A673 (cell line): ENCODE measurements at regions not wholly inside any gene's neighbourhood (a gene's known extent, or its start where the extent isn't known, plus 50 kb on each side); places are given as distances from the start of the nearest gene placed in this dataset.

Source experiments
- BruUV-seq: library from RNA; stranded (reverse); fragments of 400-500 nt; replicated peaks from 2 replicates; lab custom pipeline; 2021; lab: Mats Ljungman, UMichigan
- CTCF ChIA-PET: fragments of 300-600 bp; sonication (Branson Sonifier 250); formaldehyde crosslinking; loops from one replicate; lab custom pipeline; 2022; ENCODE audit warnings: antibody characterized with exemption; lab: Charles Lee
- POLR2A ChIA-PET: fragments of 300-600 bp; sonication (Branson Sonifier 250); formaldehyde crosslinking; loops from one replicate; lab custom pipeline; 2022; ENCODE audit warnings: antibody characterized with exemption; ENCODE audit not compliant: low non-redundant PET; lab: Charles Lee
- DNase-seq: peaks from one replicate; pipeline ENCODE4 v3.0.0-alpha.2; 2015; ENCODE audit warnings: low spot score
- H3K27ac ChIP-seq: fragments of 200-600 bp; sonication (generic); 2 replicates; pipeline ENCODE4 v1.5.1; 2016; ENCODE audit warnings: mixed run types, low read depth, mild to moderate bottlenecking, mixed read lengths, antibody characterized with exemption, low read length; ENCODE audit not compliant: poor library complexity, severe bottlenecking
- H3K27me3 ChIP-seq: fragments of 200-600 bp; sonication (generic); replicated peaks from 2 replicates; pipeline ENCODE4 v1.6.1; 2017; ENCODE audit warnings: mixed run types, low read depth, mild to moderate bottlenecking, mixed read lengths, antibody characterized with exemption, low read length; ENCODE audit not compliant: insufficient read depth, poor library complexity
- H3K36me3 ChIP-seq: fragments of 200-600 bp; sonication (generic); 2 replicates; pipeline ENCODE4 v1.6.1; 2016; ENCODE audit warnings: mixed run types, mild to moderate bottlenecking, mixed read lengths, antibody characterized with exemption, low read length; ENCODE audit not compliant: insufficient read depth, poor library complexity, severe bottlenecking
- H3K4me1 ChIP-seq: fragments of 200-600 bp; sonication (generic); 2 replicates; pipeline ENCODE4 v1.6.1; 2017; ENCODE audit warnings: mixed run types, mild to moderate bottlenecking, mixed read lengths, antibody characterized with exemption, low read length; ENCODE audit not compliant: insufficient read depth, poor library complexity, severe bottlenecking
- H3K4me3 ChIP-seq: fragments of 200-600 bp; sonication (generic); 2 replicates; pipeline ENCODE4 v1.5.1; 2016; ENCODE audit warnings: low read depth, mixed run types, mild to moderate bottlenecking, mixed read lengths, low read length; ENCODE audit not compliant: poor library complexity, severe bottlenecking
- H3K9me3 ChIP-seq: fragments of 200-600 bp; sonication (generic); 2 replicates; pipeline ENCODE4 v1.6.1; 2016; ENCODE audit warnings: mixed run types, low read depth, mild to moderate bottlenecking, mixed read lengths, antibody characterized with exemption, low read length; ENCODE audit not compliant: poor library complexity, severe bottlenecking
- CTCF ChIP-seq: fragments of 300-800, 200-600 bp; sonication (generic); conservative IDR thresholded peaks from 2 replicates; pipeline ENCODE4 v1.5.1; 2017; ENCODE audit warnings: low read depth, mild to moderate bottlenecking, antibody characterized with exemption, low read length, moderate library complexity, mixed read lengths
- EZH2 ChIP-seq: fragments of 200-600 bp; sonication (generic); IDR thresholded peaks from 2 replicates; pipeline ENCODE4 v1.6.1; 2017; ENCODE audit warnings: borderline replicate concordance, low read depth, mild to moderate bottlenecking, mixed read lengths, antibody characterized with exemption, low read length; ENCODE audit not compliant: poor library complexity, severe bottlenecking
- intact Hi-C: fragments of 100-400 bp; cut with micrococcal nuclease; formaldehyde crosslinking; loops from one replicate; pipeline ENCODE4 v1.10.0; 2022; ENCODE audit not compliant: unreplicated experiment

DNA sequence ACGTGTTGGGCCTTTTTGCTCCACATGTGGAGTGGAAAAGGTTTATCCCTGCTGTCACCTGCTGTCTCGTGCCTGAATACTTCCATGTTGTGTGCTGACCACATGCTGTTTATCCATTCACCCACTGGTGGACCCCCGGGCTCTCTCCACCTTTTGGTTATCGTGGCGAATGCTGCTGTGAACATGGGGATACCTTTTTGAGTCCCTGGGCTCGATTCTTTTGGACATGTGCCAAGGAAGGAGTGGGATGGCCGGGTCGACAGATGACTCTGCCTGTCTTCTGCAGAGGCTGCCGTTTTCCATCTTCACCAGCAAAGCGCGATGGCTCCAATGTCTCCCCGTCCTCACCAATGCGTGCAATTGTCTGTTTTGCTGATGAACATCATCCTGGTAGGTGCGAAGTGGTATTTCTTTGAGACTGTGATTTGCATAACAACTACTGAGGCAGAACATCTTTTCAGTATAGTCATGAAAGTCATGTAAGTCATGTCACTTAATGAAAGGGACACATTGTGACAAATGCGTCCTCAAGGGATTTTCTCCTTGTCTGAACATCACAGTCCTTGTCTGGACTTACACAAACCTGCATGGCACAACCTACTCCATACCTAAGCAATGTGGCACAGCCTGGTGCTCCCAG, 758.7 kb downstream of the BRD1 start:
- Histone ChIP-seq H3K4me3 (no peak overlapping the region), H3K27me3 (no peaks in the 10 kb centered on the region), H3K36me3 (no peaks in the 10 kb centered on the region), H3K27ac (no peak overlapping the region), H3K4me1 (no peaks in the 10 kb centered on the region), H3K9me3 (no peaks in the 10 kb centered on the region)
- intact Hi-C loops, result no loop called here
- POLR2A ChIA-PET, result no interaction called here
- CTCF ChIA-PET, result no interaction called here
- no peak for DNase-seq
- no TSS peak for BruUV-seq
- TF ChIP-seq CTCF (no peak), EZH2 (no peak)

DNA sequence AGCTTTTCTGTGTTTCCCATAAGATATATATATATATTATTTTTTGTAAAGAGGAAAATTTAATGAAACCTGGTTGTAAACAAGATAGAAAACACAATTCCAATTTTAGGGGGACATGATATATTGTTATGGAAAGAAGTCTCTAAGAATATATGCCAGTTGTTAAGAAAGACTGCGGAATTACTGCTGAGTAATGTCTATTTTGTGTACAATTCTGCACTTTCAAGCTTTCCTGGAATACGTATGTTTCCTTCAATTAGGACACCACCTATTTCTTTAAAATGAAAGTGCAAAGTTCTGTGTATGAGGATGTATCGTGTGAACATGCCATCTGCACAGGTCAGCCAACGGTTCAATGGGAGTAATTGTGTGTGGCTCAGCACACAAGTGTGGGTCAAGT, 760.2 kb downstream of the BRD1 start:
- BruUV-seq, result no TSS peak
- Histone ChIP-seq H3K27me3 (no peaks in the 10 kb centered on the region), H3K4me1 (peaks cover 10% of the 10 kb centered on the region), H3K9me3 (no peaks in the 10 kb centered on the region), H3K4me3 (no peak overlapping the region), H3K36me3 (no peaks in the 10 kb centered on the region), H3K27ac (no peak overlapping the region)
- TF ChIP-seq EZH2 (no peak), CTCF (no peak)
- ChIA-PET CTCF (no interaction called here), POLR2A (no interaction called here)
- intact Hi-C loops, result no loop called here
- no peak for DNase-seq

GRCh38 chr22:49066619-49067018, 761.1 kb downstream of the BRD1 start:
- ChIA-PET POLR2A (interaction anchor here (0.7 kb wide), 1 partner anchor 19 kb away, joined by 20 read pairs; no protein-coding TSS in a partner anchor), CTCF (no interaction called here)
- intact Hi-C loops, result no loop called here
- no peaks in the 10 kb centered on the region for H3K9me3 ChIP-seq
- H3K4me3 ChIP-seq, result no peak overlapping the region
- peaks cover 10% of the 10 kb centered on the region for H3K4me1 ChIP-seq
- no peak for TF ChIP-seq EZH2
- TF ChIP-seq CTCF, result no peak
- DNase-seq, result no peak
- H3K36me3 ChIP-seq, result no peaks in the 10 kb centered on the region
- no peaks in the 10 kb centered on the region for H3K27me3 ChIP-seq
- no TSS peak for BruUV-seq
- H3K27ac ChIP-seq, result no peak overlapping the region
